ENCODE measurements at regions not wholly inside any gene's neighbourhood (a gene's known extent, or its start where the extent isn't known, plus 50 kb on each side); places are given as distances from the start of the nearest gene placed in this dataset.

DNA sequence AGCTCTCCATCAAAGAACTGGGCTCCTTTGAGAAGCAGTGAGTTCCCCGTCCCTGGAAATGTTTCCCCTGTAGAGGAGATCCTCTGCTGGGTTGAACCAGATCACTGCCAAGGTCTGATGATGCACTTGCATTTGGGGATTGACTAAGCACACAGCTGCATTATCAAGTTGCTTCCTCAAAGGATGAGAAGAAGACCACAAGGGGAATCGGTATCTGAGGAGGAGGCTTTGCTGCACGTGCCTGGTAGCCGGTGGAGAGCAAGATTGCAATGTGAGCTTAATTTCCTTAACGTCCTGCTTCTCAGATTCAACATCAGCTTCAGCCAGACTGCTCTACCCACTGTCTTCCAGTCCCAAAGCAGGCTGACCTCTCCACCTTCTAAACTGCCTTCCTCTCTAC, 128.8 kb upstream of the STMND1 start:
- no peak overlapping the region for H2BK12ac ChIP-seq (ENCODE audit: insufficient read length, low read depth, low read length)
- no peak overlapping the region for H4K5ac ChIP-seq (ENCODE audit: insufficient read length, low read depth, low read length)
- no peak overlapping the region for H3K27ac Mint-ChIP-seq
- TF ChIP-seq, protein P1, sequence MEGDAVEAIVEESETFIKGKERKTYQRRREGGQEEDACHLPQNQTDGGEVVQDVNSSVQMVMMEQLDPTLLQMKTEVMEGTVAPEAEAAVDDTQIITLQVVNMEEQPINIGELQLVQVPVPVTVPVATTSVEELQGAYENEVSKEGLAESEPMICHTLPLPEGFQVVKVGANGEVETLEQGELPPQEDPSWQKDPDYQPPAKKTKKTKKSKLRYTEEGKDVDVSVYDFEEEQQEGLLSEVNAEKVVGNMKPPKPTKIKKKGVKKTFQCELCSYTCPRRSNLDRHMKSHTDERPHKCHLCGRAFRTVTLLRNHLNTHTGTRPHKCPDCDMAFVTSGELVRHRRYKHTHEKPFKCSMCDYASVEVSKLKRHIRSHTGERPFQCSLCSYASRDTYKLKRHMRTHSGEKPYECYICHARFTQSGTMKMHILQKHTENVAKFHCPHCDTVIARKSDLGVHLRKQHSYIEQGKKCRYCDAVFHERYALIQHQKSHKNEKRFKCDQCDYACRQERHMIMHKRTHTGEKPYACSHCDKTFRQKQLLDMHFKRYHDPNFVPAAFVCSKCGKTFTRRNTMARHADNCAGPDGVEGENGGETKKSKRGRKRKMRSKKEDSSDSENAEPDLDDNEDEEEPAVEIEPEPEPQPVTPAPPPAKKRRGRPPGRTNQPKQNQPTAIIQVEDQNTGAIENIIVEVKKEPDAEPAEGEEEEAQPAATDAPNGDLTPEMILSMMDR (conservative IDR thresholded peaks at IDR 0.05): no peak
- H3K18ac ChIP-seq (ENCODE audit: insufficient read length, low read depth, low read length): no peak overlapping the region
- no peak overlapping the region for H3T11ph ChIP-seq (ENCODE audit: low read length)
- no peak overlapping the region for H4K8ac ChIP-seq (replicated peaks; ENCODE audit: insufficient read length, low read depth, low read length)
- H3K23ac ChIP-seq (ENCODE audit: insufficient read length, low read depth, low read length): no peak overlapping the region
- no peak overlapping the region for H4K91ac ChIP-seq (ENCODE audit: insufficient read length, low read depth, low read length)
- no peak overlapping the region for H3K4ac ChIP-seq (ENCODE audit: low read depth, low read length)
- H3K4me2 ChIP-seq (ENCODE audit: insufficient read depth, insufficient read length, low read length): no peak overlapping the region
- H3K14ac ChIP-seq (ENCODE audit: insufficient read depth, low read length): no peak overlapping the region
- no peak overlapping the region for H3K56ac ChIP-seq (ENCODE audit: insufficient read length, low read depth, low read length)
- no peak overlapping the region for H3K27ac ChIP-seq (ENCODE audit: insufficient read length, low read depth, low read length)
- H3K4me1 Mint-ChIP-seq: no peaks in the 10 kb centered on the region
- WGBS (ENCODE audit: extremely low coverage, insufficient read length, low lambda C conversion rate): no CpG with 5 or more reads among the region's 5 CpGs
- no peak overlapping the region for H2AK5ac ChIP-seq (ENCODE audit: insufficient read length, low read length)
- H3K79me2 ChIP-seq (ENCODE audit: insufficient read depth, low read length): no peaks in the 10 kb centered on the region
- no peaks in the 10 kb centered on the region; a peak in 2 of 5 replicates for H3K9me3 Mint-ChIP-seq
- no peak overlapping the region for H2BK15ac ChIP-seq (ENCODE audit: low read depth, low read length)
- no peaks in the 10 kb centered on the region for H3K79me1 ChIP-seq (ENCODE audit: insufficient read depth, low read depth, low read length, poor library complexity, severe bottlenecking)
- no peak overlapping the region for H3K4me3 Mint-ChIP-seq
- H3K23me2 ChIP-seq (ENCODE audit: insufficient read length, low read depth, low read length, poor library complexity, severe bottlenecking): no peaks in the 10 kb centered on the region
- H2BK120ac ChIP-seq (ENCODE audit: low read depth, low read length, poor library complexity, severe bottlenecking): no peak overlapping the region
- H4K20me1 ChIP-seq (ENCODE audit: control insufficient read depth, insufficient read depth, insufficient read length): no peaks in the 10 kb centered on the region
- H2AFZ ChIP-seq (ENCODE audit: low read length): no peak overlapping the region
- no peak overlapping the region for H2BK5ac ChIP-seq (ENCODE audit: insufficient read length, low read length)
- no peaks in the 10 kb centered on the region for H3K27me3 ChIP-seq (ENCODE audit: insufficient read depth, low read length)
- no peak overlapping the region for H2BK20ac ChIP-seq (ENCODE audit: low read depth, low read length, poor library complexity, severe bottlenecking)
- H3K9me3 ChIP-seq (ENCODE audit: control insufficient read depth, low read depth, low read length): no peaks in the 10 kb centered on the region
- peaks cover 5% of the 10 kb centered on the region for H3K27me3 Mint-ChIP-seq (ENCODE audit: low read depth)
- H3K36me3 Mint-ChIP-seq (ENCODE audit: insufficient read depth in 1 of 3, low read depth in 3 of 3): no peaks in the 10 kb centered on the region; a peak in 1 of 7 replicates
- DNase-seq: no peak
- H3K4me1 ChIP-seq (ENCODE audit: insufficient read depth, low read length): no peaks in the 10 kb centered on the region
- H3K9ac ChIP-seq (ENCODE audit: extremely low read depth, insufficient read length, low read length): no peak overlapping the region
